Urothelium cell line (cell line): ENCODE measurements at regions not wholly inside any gene's neighbourhood (a gene's known extent, or its start where the extent isn't known, plus 50 kb on each side); places are given as distances from the start of the nearest gene placed in this dataset.
"Not testable (repeated sequence)": the region's sequence is repeated elsewhere in the genome, so short reads cannot be mapped to it uniquely, and the experiment has no call there.

Source experiments
- DNase-seq: peaks from one replicate; pipeline ENCODE4 v3.0.0; 2011; ENCODE audit warnings: low spot score, mixed read lengths
- FAIRE-seq: peaks from 2 replicates; lab custom pipeline; 2011; peaks lifted over from hg19 to GRCh38; lab: Jason Lieb, UNC

- FAIRE-seq (no peak), DNase-seq (no peak)
These were observed 129.7 kb downstream of the EPC1 start for GRCh38 chr10:32217216-32217615.

DNA sequence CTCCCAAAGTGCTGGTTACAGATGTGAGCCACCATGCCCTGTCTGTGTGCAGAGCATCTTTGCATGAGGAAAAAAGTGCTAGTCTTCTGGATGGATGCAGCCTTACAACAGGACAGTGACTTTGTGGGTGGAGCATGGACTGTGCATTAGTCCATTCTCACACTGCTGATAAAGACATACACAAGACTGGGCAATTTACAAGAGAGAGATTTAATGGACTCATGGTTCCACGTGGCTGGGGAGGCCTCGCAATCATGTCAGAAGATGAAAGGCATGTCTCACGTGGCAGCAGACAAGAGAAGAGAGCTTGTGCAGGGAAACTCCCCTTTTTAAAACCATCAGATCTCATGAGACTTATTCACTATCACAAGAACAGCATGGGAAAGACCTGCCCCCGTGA lies 133.1 kb downstream of the EPC1 start:
- FAIRE-seq: peak; percentile 87
- not testable (repeated sequence) for DNase-seq

DNA sequence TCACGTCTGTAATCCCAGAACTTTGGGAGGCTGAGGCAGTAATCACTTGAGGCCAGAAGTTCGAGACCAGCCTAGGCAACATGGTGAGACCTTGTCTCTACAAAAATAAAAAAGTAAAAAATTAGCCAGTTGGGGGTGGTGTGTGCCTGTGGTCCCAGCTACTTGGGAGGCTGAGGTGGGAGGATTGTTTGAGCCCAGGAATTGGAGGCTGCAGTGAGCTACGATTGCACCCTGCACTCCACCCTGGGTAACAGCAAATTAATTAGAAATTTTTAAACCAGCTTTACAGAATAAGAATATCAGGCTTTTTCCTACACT lies 136.0 kb downstream of the EPC1 start:
- FAIRE-seq (no peak), DNase-seq (no peak)

- peak; percentile 73 for DNase-seq
- no peak for FAIRE-seq
These were observed 136.5 kb downstream of the EPC1 start for GRCh38 chr10:32210306-32211045.

- FAIRE-seq, DNase-seq: not testable (repeated sequence)
These were observed 139.0 kb downstream of the EPC1 start for GRCh38 chr10:32208005-32208404.

- DNase-seq: peak; percentile 59
- no peak for FAIRE-seq
These were observed 139.4 kb downstream of the EPC1 start for GRCh38 chr10:32207544-32207943.

GRCh38 chr10:32205670-32206069 lies 141.3 kb downstream of the EPC1 start:
- DNase-seq: no peak
- FAIRE-seq: no peak

GRCh38 chr10:32204606-32205005 lies 142.4 kb downstream of the EPC1 start:
- FAIRE-seq: no peak
- DNase-seq: no peak

DNA sequence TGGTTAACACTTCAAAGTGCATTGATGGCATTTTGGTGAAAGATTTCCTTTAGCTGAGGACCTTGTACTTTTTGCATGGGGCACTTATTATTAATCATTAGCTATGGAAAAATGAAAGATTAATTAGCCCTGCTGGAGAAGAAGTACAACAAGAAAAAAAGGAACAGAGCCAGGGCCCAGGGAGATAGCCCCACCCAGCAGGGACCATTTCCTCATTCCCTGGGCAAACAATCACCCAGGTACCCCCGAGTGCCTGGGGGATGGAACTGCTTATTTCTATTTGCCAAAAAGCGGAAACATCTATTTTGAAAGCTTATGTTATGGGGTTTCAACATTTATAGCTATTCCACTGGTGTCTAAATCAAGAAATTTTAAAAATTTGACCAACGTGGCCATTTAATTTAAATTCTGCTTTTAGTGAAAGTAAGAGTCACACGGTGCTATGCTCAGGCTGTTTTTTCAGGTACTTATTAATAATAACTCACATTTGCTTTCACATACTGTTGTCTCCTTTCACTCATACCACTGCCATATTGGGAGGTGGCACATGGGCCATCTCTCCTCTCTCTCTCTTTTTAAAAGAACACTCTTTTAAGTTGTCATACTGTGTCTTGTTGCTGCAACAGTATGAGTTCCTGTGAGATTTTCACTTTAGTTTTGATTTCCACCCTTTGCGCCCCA lies 143.6 kb upstream of the KIF5B start:
- FAIRE-seq (no peak), DNase-seq (no peak)

- DNase-seq (no peak), FAIRE-seq (no peak)
These were observed 141.2 kb upstream of the KIF5B start for GRCh38 chr10:32197423-32197822.

GRCh38 chr10:32190890-32191491 lies 134.8 kb upstream of the KIF5B start:
- DNase-seq: peak; percentile 26

GRCh38 chr10:32189400-32190084 lies 133.3 kb upstream of the KIF5B start:
- FAIRE-seq (no peak), DNase-seq (no peak)

More at GRCh38 chr10:32190890-32191491, 134.8 kb upstream of the KIF5B start:
- no peak for FAIRE-seq

DNA sequence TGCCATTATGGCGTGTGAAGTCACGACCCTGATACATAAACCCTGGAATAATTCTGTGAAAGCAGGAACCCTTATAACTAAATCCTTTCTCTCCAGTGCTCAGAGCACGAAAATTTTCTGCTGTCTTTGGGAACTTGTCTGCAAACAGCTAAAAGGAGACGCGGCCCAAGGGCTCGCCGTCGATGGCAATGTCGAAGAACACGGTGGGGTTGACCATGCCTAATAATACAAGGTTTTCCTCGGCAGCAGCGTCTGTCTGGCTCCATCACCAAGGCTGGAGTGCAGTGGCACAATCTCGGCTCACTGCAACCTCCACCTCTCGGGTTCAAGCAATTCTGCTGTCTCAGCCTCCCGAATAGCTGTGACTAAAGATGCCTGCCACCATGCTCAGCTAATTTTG lies 132.4 kb upstream of the KIF5B start:
- not testable (repeated sequence) for DNase-seq, FAIRE-seq

DNA sequence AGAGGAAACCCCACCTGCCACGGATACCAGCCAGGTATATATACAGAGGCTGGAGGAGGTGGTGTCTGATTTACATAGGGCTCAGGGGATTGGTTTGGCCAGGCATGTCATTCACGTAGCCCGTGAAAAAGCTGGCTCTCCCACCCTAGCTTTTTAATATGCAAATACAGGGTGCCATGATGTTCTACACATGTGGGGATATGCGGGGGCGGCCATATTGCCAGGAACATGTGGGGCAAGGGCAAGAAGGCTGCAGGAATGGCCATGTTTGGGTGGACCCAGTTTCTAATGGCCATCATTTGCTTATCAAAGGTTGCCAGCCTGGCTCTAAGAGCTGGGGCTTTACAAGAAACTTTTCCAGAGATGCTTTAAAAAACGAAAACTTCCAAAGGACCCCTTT lies 131.5 kb upstream of the KIF5B start:
- FAIRE-seq: no peak
- DNase-seq: no peak

DNA sequence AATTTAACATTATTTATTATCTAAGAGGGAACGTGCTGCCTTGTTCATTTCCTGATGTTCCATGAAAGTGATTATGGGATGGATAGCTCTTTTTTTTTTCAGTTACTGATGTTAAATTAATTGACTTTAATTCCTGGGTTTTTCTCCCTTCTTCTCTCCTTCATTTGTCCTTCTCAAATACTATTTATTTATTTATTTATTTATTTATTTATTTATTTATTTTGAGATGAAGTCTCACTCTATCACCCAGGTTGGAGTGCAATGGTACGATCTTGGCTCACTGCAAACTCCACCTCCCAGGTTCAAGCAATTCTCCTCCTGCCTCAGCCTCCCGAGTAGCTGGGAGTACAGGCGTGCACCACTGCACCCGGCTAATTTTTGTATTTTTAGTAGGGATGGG lies 127.4 kb upstream of the KIF5B start:
- not testable (repeated sequence) for DNase-seq, FAIRE-seq

GRCh38 chr10:32182476-32182875 lies 126.3 kb upstream of the KIF5B start:
- FAIRE-seq (no peak), DNase-seq (no peak)

GRCh38 chr10:32180390-32181280 lies 124.4 kb upstream of the KIF5B start:
- FAIRE-seq: no peak
- no peak for DNase-seq

DNA sequence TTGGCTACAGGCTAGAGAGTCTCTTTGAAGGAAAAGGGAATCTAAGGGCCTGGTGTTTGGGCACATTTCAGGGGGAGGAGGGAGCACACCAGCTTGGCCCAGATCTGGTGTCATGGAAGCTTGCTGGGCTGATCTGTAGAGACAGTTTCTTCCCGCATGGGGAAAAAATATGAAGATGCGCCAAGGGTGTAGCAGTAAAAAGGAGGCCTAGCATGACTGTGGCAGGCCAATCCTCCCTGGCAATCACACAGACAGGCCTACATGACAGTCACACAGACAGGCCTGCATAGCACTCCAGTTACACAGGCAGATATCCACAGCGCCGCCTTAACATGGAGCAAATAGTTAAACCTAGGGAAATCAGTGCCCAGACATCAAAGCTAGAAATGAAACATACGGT lies 123.6 kb upstream of the KIF5B start:
- FAIRE-seq (no peak), DNase-seq (no peak)

DNA sequence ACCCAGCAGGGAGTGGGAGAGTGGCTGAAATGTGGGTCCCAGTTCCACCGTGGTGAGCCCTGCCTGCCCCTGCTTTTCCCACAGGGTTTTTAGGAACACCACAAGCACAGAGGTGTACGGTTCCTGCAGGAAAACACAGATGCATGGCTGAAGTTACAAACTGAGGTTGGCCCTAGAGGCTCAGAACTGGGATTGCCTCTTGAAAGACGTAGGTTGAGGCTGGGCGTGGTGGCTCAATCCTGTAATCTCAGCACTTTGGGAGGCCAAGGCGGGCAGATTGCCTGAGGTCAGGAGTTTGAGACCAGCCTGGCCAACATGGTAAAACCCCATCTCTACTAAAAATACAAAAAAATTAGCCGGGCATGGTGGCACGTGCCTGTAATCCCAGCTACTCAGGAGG lies 121.4 kb upstream of the KIF5B start:
- not testable (repeated sequence) for DNase-seq, FAIRE-seq

DNA sequence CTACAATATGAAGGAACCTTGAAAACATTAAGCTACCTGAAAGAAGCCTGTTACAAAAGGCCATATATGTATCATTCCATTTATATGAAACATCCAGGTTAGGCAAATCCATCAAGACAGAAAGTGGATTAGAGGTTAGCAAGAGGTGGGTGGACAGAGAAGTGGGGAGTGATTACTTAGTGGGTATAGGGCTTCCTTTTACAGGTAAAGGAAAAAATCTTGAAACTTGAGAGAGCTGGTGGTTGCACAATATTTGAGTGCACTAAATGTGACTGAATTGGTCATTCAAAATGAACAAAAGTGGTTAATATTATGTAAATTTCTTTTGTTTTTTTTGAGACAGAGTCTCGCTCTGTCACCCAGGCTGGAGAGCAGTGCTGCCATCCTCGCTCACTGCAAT lies 119.4 kb upstream of the KIF5B start:
- no peak for FAIRE-seq
- DNase-seq: no peak
